Sigmoid colon (tissue), 4 donors: ENCODE measurements at regions not wholly inside any gene's neighbourhood (a gene's known extent, or its start where the extent isn't known, plus 50 kb on each side); places are given as distances from the start of the nearest gene placed in this dataset.

Source experiments
- EP300 ChIP-seq, 4 donors: sonication (generic); formaldehyde crosslinking; IDR thresholded peaks; one replicate each; pipeline ENCODE4 v1.6.1; 2017; ENCODE audit warnings: antibody characterized with exemption in 4 of 4
- POLR2A ChIP-seq, 2 donors: fragments of 450-650 bp; IDR thresholded peaks; one replicate each; pipeline ENCODE4 v1.6.1; 2016; ENCODE audit warnings: antibody characterized with exemption in 2 of 2, mild to moderate bottlenecking in 2 of 2, moderate library complexity in 2 of 2
- POLR2AphosphoS5 ChIP-seq, 4 donors: sonication (generic); formaldehyde crosslinking; IDR thresholded peaks; one replicate each; pipeline ENCODE4 v1.6.1; 2017; ENCODE audit warnings: antibody characterized with exemption in 4 of 4
- TF ChIP-seq, protein P1 (sequence below), 4 experiments: fragments of 450-650 bp in 3 of 4; fragments of 200-600 bp in 1 of 4; IDR thresholded peaks; one replicate each; pipeline ENCODE4 v1.5.1; 2016 to 2019; ENCODE audit warnings: antibody characterized with exemption in 4 of 4, mild to moderate bottlenecking in 3 of 4, moderate library complexity in 2 of 4

DNA sequence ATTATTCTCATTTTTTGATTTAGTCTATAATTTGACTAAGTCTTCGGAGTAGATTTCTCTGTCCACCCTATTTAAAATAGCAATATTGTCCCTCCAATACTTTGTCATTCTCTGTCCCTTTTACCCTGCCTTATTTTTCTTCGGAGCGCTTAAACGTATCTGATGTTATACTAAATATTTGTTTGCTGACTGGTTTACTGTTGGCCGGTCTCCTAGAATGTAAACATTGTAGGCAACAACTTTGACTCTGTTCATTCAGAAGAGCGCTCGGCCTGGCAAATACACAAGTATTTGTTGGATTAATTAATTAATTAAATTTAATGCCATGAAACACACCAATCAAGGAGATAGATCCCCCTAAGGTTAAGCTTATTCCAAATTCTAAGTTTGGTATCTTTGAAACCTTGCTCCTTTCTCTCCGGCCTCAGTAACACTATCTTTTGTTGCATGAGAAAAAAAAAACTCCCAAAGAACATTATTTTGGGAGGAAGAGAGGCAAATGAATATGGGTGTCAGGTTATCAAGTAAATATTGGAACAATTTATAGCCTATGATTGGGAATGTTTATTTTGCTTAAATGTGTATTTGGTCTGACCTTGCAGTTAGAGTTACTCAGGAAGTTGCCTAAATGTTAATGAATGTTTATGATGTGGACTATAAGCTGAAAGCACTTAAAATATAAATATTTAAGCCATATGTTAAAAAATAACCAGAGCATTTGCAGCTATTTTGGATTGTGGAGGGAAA is 231.1 kb downstream of the SOX4 start:
- TF ChIP-seq, protein P1, sequence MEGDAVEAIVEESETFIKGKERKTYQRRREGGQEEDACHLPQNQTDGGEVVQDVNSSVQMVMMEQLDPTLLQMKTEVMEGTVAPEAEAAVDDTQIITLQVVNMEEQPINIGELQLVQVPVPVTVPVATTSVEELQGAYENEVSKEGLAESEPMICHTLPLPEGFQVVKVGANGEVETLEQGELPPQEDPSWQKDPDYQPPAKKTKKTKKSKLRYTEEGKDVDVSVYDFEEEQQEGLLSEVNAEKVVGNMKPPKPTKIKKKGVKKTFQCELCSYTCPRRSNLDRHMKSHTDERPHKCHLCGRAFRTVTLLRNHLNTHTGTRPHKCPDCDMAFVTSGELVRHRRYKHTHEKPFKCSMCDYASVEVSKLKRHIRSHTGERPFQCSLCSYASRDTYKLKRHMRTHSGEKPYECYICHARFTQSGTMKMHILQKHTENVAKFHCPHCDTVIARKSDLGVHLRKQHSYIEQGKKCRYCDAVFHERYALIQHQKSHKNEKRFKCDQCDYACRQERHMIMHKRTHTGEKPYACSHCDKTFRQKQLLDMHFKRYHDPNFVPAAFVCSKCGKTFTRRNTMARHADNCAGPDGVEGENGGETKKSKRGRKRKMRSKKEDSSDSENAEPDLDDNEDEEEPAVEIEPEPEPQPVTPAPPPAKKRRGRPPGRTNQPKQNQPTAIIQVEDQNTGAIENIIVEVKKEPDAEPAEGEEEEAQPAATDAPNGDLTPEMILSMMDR (IDR thresholded peaks at IDR 0.05), result no peak
- TF ChIP-seq POLR2A (IDR thresholded peaks at IDR 0.05) (no peak), POLR2AphosphoS5 (IDR thresholded peaks at IDR 0.05) (no peak), EP300 (IDR thresholded peaks at IDR 0.05) (no peak)
